ENCODE measurements at regions not wholly inside any gene's neighbourhood (a gene's known extent, or its start where the extent isn't known, plus 50 kb on each side); places are given as distances from the start of the nearest gene placed in this dataset.
"Not testable (repeated sequence)": the region's sequence is repeated elsewhere in the genome, so short reads cannot be mapped to it uniquely, and the experiment has no call there.

- DNase-seq, result no peak
Measured at GRCh38 chr16:59586331-59586730, 852.2 kb upstream of the GOT2 start.

GRCh38 chr16:59574296-59574695 lies 840.2 kb upstream of the GOT2 start:
- DNase-seq, result no peak

GRCh38 chr16:59573528-59574271 lies 839.6 kb upstream of the GOT2 start:
- no peak for DNase-seq

- no peak for DNase-seq
Measured at GRCh38 chr16:59567496-59567895, 833.4 kb upstream of the GOT2 start.

GRCh38 chr16:59566446-59566845 lies 832.3 kb upstream of the GOT2 start:
- DNase-seq, result peak; percentile 10

- no peak for DNase-seq
Measured at GRCh38 chr16:59558679-59559078, 824.6 kb upstream of the GOT2 start.

GRCh38 chr16:59552164-59552563 lies 818.0 kb upstream of the GOT2 start:
- DNase-seq, result no peak

- DNase-seq, result no peak
Measured at GRCh38 chr16:59545721-59546120, 811.6 kb upstream of the GOT2 start.

GRCh38 chr16:59543641-59544040 lies 809.5 kb upstream of the GOT2 start:
- no peak for DNase-seq

GRCh38 chr16:59540621-59541020 lies 806.5 kb upstream of the GOT2 start:
- DNase-seq, result no peak

GRCh38 chr16:59535298-59535697 lies 801.2 kb upstream of the GOT2 start:
- DNase-seq, result no peak

GRCh38 chr16:59527206-59527997 lies 793.3 kb upstream of the GOT2 start:
- no peak for DNase-seq

- no peak for DNase-seq
Measured at GRCh38 chr16:59522826-59523225, 788.7 kb upstream of the GOT2 start.

GRCh38 chr16:59518721-59519120 lies 784.6 kb upstream of the GOT2 start:
- DNase-seq, result not testable (repeated sequence)

GRCh38 chr16:59514651-59515050 lies 780.5 kb upstream of the GOT2 start:
- no peak for DNase-seq

- no peak for DNase-seq
Measured at GRCh38 chr16:59510008-59510424, 775.9 kb upstream of the GOT2 start.

- DNase-seq, result no peak
Measured at GRCh38 chr16:59500601-59501000, 766.5 kb upstream of the GOT2 start.

GRCh38 chr16:59487067-59487466 lies 753.0 kb upstream of the GOT2 start:
- no peak for DNase-seq

GRCh38 chr16:59484833-59485516 lies 750.9 kb upstream of the GOT2 start:
- DNase-seq, result no peak

- no peak for DNase-seq
Measured at GRCh38 chr16:59478838-59479237, 744.7 kb upstream of the GOT2 start.

GRCh38 chr16:59470556-59470955 lies 736.4 kb upstream of the GOT2 start:
- no peak for DNase-seq

- no peak for DNase-seq
Measured at GRCh38 chr16:59469266-59469665, 735.1 kb upstream of the GOT2 start.

GRCh38 chr16:59463776-59464175 lies 729.7 kb upstream of the GOT2 start:
- DNase-seq, result no peak

- DNase-seq, result no peak
Measured at GRCh38 chr16:59459806-59460205, 725.7 kb upstream of the GOT2 start.

Measured in NCI-H524 treated with DMSO at 0.1 percent for 48 hours (cell line).